CD4-positive, alpha-beta T cell treated with Interleukin-12 subunit alpha and Interleukin-12 subunit beta, for 1 hour (primary cell): ENCODE measurements at regions not wholly inside any gene's neighbourhood (a gene's known extent, or its start where the extent isn't known, plus 50 kb on each side); places are given as distances from the start of the nearest gene placed in this dataset.

Source experiments
- DNase-seq: peaks from one replicate; pipeline ENCODE4 v3.0.0-alpha.2; 2020

DNA sequence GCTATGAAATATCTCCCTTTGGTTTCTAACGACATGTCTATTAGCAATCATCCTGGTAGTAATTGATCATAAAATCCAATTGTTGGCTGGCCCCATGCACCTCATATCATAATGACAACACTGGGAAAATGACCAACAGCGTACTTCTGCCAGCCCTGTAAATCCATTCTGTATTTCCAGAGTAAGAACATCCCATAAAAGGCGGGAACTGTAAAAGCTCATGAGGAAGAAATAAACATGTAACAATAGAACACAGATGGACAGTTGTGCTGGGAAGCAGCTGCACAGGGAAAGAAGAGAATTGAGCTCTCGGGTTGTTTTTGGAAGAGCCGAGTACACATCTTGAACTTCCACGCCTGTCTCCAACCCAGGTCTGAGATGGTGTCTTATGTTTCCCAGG is 218.7 kb downstream of the CMPK2 start:
- no peak for DNase-seq

DNA sequence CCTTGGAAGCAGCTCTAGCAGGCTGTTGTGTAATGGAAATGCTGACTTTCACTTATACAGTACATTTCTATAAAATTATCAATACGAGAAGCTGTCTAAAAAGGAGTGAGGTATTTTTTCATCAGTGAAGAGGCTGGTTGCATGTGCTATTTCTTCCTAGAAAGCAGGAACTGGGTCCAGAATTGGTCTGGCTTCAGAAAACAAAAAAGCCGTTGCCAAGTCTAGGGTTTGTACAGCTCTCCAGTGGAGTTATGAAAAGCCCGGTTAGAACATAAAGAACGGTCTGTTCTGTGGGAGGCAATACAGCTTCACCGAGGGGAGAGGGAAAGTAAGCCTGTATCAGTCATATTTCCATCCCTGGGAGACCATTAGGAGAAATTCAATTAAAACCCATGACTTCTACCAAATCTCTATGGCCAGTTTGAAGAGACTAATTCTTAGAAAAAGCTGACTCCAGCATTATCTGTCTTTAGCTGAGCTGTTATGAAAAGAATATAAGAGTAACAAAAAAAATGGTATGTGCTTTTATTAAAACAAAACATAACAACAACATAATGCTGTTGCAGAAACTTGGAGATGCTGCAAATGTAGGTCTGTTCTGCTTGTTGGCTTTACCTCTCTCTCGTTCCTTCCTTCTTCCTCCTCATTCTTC is 217.0 kb downstream of the CMPK2 start:
- no peak for DNase-seq

- DNase-seq: no peak
Observed at GRCh38 chr2:6650311-6650710, 215.4 kb downstream of the CMPK2 start.

- no peak for DNase-seq
Observed at GRCh38 chr2:6652251-6652650, 213.5 kb downstream of the CMPK2 start.

GRCh38 chr2:6653281-6653750 is 212.4 kb downstream of the CMPK2 start:
- DNase-seq: no peak

DNA sequence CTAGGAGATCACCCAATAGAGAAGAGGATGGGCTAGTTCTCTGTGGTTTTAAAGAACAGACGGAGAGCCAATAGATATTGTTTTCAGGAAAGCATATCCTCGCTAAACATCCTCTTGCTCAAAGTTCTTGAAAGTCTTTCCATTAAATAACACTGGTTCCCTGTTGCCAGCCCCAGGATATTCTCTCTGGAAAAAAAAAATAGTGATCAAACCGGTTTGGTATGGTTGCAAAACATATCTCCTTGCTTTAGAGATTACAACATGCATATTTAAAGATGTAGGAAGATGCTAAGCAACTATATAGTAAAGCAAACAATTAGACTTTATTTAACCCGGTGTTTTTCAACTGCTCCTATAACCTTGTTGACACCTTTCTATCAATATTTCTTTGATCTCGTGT is 211.4 kb downstream of the CMPK2 start:
- DNase-seq: no peak

GRCh38 chr2:6656633-6657032 is 209.1 kb downstream of the CMPK2 start:
- no peak for DNase-seq

DNA sequence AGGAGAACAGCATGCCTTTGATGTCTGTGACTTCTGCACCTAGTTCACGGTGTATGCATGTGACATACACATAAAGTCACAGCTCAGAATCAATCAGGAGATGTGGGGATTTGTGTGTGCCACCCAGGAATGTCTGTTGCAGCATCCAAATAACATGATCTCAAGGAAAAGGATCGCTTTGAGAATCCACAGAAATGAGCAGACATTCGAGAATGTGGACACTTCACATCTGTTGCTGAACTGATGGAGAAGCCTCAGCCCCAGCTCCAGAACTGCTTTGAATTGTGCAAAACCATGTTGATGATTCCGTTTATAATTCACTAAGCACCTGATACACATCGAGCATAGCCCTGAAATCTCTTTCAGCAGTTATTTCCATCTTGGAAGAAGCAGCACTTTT is 208.6 kb downstream of the CMPK2 start:
- DNase-seq: no peak

- no peak for DNase-seq
Observed at GRCh38 chr2:6657855-6658254, 207.9 kb downstream of the CMPK2 start.

- DNase-seq: no peak
Observed at GRCh38 chr2:6664332-6665061, 201.2 kb downstream of the CMPK2 start.

DNA sequence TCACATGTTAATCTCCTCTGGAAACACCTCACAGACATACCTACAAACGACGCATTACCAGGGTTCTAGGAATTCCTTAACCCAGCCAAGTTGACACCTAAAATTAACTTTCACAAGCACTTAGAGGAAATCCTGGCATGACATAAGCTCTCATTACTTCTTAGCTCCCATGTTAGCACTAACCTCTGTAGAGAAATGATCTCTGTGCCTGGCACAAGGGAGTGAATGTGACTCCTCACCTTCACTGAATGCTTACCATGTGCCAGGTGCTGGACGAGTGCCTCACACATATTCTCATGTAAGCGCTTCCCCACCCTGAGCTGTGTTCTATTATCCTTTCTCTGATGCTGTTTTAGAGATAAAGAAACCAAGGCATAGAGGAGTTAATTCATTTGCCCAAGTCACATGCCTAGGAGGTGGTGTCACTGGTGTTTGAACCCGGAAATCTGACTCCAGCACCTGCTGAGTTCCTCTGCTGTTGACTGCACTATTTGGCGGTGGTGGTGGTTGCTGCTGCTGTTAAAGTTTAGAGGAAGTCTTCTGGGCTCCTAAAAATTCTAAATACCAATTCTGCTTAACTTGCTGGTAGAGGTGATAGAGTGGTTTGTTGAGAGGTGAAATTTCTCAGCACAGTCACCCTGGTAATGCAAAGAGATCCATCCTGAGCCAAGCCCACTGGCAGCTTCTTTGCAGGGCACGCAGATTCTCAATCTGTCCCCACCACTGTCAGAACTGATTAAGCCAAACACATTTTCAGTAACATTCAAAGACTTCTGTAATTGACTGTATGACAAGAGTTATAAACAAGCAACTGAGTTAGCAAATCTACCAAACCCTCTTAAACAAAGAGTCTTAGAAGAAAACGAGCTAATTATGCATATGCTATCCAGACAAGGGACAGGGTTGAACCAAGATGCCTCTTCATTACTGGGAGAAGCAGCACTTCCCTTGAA is 200.3 kb downstream of the CMPK2 start:
- DNase-seq: no peak

GRCh38 chr2:6667326-6667725 is 198.4 kb downstream of the CMPK2 start:
- DNase-seq: no peak

- no peak for DNase-seq
Observed at GRCh38 chr2:6671913-6672312, 193.8 kb downstream of the CMPK2 start.

DNA sequence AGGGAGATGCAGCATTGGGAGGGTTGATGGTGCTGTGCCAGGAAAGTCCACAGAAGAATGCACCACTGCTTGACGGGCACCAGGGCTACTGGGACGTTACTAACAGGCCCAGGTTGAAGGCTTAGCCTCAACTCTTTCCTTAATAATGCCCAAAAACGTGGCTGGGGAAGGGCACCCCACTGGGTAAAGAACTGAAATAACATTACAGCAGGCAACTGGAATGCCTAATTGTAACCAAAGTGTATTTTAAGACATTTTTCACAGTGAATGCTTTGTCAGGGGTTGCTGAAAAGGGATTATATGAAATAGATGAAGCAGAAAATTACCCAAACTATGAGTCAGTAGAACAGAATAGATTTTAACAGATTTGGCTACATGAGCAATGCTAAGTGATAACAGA is 191.3 kb downstream of the CMPK2 start:
- DNase-seq: no peak

DNA sequence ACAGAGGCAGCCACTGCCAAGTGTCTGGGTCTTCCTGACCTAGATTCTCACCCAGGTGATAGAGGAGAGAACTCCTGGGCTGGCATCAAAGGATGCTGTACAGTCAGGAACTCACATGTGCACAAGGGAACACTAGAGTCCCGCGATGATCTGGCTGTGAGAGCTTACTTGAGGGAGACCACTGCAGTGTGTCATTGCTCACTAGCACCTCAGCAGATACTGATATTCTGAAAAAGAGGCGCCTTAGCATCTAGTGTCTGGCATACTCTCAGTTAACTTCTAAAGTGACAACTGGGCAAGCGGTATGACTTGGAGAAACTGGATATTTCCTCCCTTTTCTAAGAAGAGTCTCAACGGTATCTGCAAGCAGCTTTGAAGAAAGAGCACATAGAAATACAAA is 189.9 kb downstream of the CMPK2 start:
- DNase-seq: no peak

DNA sequence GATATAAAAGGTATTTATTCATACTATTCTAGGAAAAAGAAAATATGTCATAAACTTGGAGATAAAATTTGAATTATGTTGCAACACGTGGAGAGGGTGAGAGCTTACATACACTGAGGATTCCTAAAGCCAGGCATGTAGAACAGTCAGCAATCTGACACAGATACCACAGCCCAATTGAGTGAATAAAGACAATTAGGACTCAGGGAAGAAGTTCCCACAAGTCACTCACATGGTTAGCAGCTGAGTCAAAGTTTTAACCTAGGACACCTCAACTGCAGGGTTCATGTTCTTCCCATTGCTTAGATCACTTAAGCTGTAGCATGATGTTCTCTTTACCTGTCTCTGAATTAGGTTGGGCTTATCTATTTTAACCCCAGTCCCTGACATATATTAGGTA is 189.5 kb downstream of the CMPK2 start:
- DNase-seq: no peak

DNA sequence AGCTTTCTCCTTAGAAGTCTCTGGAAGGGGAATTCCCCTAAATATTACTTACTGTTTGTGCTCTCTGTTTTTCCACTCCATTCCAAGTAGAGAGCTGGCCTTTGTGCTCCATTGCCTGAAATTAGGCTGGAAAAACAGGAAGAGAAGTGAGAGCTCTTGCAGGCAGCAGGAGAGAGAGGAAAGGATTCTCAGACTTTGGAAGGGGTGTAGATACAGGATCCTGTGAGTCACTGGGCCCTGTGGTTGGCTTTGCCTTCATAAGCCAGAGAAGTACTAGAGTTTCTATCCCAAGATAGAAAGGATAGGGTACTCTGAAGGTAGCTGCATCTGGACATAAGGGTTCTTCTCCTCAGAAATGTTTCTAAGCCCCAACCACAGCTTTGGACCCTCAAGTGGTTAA is 188.9 kb downstream of the CMPK2 start:
- DNase-seq: no peak

DNA sequence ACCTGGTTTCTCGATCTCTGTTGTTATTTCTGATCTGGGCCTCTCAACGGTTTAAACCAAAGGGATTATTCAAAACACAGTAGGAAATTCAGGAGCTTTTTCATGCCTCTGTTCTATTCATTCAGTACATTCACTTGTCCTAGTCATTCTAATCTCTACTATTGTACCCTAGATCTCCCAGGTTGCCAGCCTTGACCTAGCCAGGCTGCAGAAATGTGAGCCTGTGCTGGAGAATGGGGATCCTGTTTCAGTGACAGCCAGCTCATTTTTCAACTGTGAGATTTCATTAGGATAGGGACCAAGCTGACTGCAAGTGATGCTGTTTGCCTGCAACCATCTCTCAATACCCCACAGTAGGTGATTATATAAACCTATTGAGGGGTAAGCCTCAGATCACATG is 186.2 kb downstream of the CMPK2 start:
- DNase-seq: no peak

GRCh38 chr2:6683516-6683915 is 182.2 kb downstream of the CMPK2 start:
- DNase-seq: no peak

DNA sequence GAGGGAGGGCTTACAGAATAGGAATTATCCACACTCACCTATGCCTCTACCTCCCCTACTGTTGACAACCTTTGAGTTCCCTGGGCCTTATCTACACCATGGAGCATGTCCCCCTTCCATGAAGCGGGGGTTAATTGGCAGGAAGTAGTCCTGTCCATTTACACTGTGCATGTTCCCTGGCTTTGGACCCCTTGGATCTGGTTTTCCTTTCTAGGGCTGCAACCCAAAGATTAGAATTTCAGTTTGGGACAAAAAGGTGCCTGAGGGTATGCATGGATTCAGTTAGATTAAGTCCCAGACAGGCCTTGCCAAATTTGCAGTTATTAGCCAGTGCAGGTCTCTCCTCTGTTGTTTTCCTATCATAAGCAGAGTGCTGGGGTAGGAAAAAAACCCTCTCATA is 180.3 kb downstream of the CMPK2 start:
- no peak for DNase-seq

GRCh38 chr2:6692056-6692455 is 173.7 kb downstream of the CMPK2 start:
- DNase-seq: no peak

GRCh38 chr2:6692819-6693218 is 172.9 kb downstream of the CMPK2 start:
- no peak for DNase-seq

GRCh38 chr2:6694555-6694954 is 171.2 kb downstream of the CMPK2 start:
- no peak for DNase-seq

- no peak for DNase-seq
Observed at GRCh38 chr2:6700335-6700734, 165.4 kb downstream of the CMPK2 start.
